Liver (tissue), 3 donors: ENCODE measurements at regions not wholly inside any gene's neighbourhood (a gene's known extent, or its start where the extent isn't known, plus 50 kb on each side); places are given as distances from the start of the nearest gene placed in this dataset.

ENCODE experiments used
- ATF3 ChIP-seq: IDR thresholded peaks from 2 replicates; pipeline ENCODE4 v1.6.1; 2016; ENCODE audit warnings: antibody characterized with exemption
- CTCF ChIP-seq: fragments of 150-350 bp; IDR thresholded peaks from 2 replicates; pipeline ENCODE4 v1.5.1; 2017; ENCODE audit warnings: improper control_type of control experiment, low read depth, low read length; ENCODE audit not compliant: missing input control
- GABPA ChIP-seq, 2 donors: IDR thresholded peaks in 1 of 2; conservative IDR thresholded peaks in 1 of 2; 2 replicates each; pipeline ENCODE4 v1.6.1; 2016; ENCODE audit warnings: antibody characterized with exemption in 2 of 2, mild to moderate bottlenecking in 1 of 2, moderate library complexity in 1 of 2
- JUND ChIP-seq, 2 donors: IDR thresholded peaks; 2 replicates each; pipeline ENCODE4 v1.6.1; 2016; ENCODE audit warnings: antibody characterized with exemption in 2 of 2
- MAX ChIP-seq: IDR thresholded peaks from 2 replicates; pipeline ENCODE4 v1.6.1; 2016; ENCODE audit warnings: antibody characterized with exemption
- RAD21 ChIP-seq, 2 donors: IDR thresholded peaks; 2 replicates each; pipeline ENCODE4 v1.6.1; 2016; ENCODE audit warnings: antibody characterized with exemption in 2 of 2, mild to moderate bottlenecking in 2 of 2
- donor health status: healthy.
- donor health status: healthy.

- TF ChIP-seq CTCF (no peak), GABPA (IDR thresholded peaks at IDR 0.05 in 1 of 2, conservative IDR thresholded peaks at IDR 0.05 in 1 of 2) (no peak), JUND (IDR thresholded peaks at IDR 0.05) (no peak), MAX (no peak), ATF3 (no peak), RAD21 (IDR thresholded peaks at IDR 0.05) (no peak)
These were observed 780.9 kb downstream of the QKI start for GRCh38 chr6:164195278-164195941.
